A549 (cell line): ENCODE measurements at regions not wholly inside any gene's neighbourhood (a gene's known extent, or its start where the extent isn't known, plus 50 kb on each side); places are given as distances from the start of the nearest gene placed in this dataset.

Experiments used
- ATAC-seq, 2 experiments: fragments of 200-7000 bp in 1 of 2; fragments of >200 bp in 1 of 2; cut with Nextera tagmentation in 1 of 2; cut with Tn5 transposase in 1 of 2; 3 replicates each; pipeline versions ENCODE4 v1.8.0 to v1.9.1; 2018 to 2020; ENCODE audit warnings: mild to moderate bottlenecking in 1 of 2, moderate library complexity in 1 of 2
- CTCF ChIA-PET: fragments of 300-600 bp; sonication (Branson Sonifier 250); formaldehyde crosslinking; extraction: SDS; loops from one replicate; lab custom pipeline; 2021; ENCODE audit warnings: antibody characterized with exemption, inconsistent platforms; lab: Yijun Ruan, JAX
- POLR2A ChIA-PET: fragments of 350-600 bp; formaldehyde crosslinking; extraction: SDS; loops from one replicate; lab custom pipeline; 2021; ENCODE audit warnings: antibody characterized with exemption, inconsistent platforms; lab: Yijun Ruan, JAX
- DNase-seq, 2 experiments: peaks; one replicate each; pipeline versions ENCODE4 v3.0.0 to v3.0.0-alpha.2; 2011 to 2016; ENCODE audit warnings: low read depth in 1 of 2, low spot score in 1 of 2
- FAIRE-seq: peaks from 2 replicates; lab custom pipeline; 2011; peaks lifted over from hg19 to GRCh38; lab: Jason Lieb, UNC
- H3K27ac ChIP-seq, 2 experiments: fragments of >200 bp; sonication (Bioruptor Twin); formaldehyde crosslinking; 3 replicates each; pipeline ENCODE4 v1.5.1; 2016 to 2017
- H3K4me1 ChIP-seq: fragments of >200 bp; sonication (Bioruptor Twin); formaldehyde crosslinking; 3 replicates; pipeline ENCODE4 v1.6.1; 2016
- H3K4me2 ChIP-seq: fragments of >200 bp; sonication (Bioruptor Twin); formaldehyde crosslinking; 3 replicates; pipeline ENCODE4 v1.6.1; 2016
- H3K4me3 ChIP-seq: fragments of >200 bp; sonication (Bioruptor Twin); formaldehyde crosslinking; 3 replicates; pipeline ENCODE4 v1.5.1; 2016
- H3K9me3 ChIP-seq: fragments of >200 bp; sonication (Bioruptor Twin); formaldehyde crosslinking; 3 replicates; pipeline ENCODE4 v1.6.1; 2016
- ATOH8 ChIP-seq: fragments of 250-450 bp; sonication (Bioruptor Pico); IDR thresholded peaks from 2 replicates; pipeline ENCODE4 v1.5.0; 2020; ENCODE audit warnings: low read depth, mild to moderate bottlenecking, moderate library complexity
- BCL3 ChIP-seq: fragments of >200 bp; sonication (Bioruptor Twin); formaldehyde crosslinking; IDR thresholded peaks from 3 replicates; pipeline ENCODE4 v1.6.1; 2016
- BHLHE40 ChIP-seq: IDR thresholded peaks from 2 replicates; pipeline ENCODE4 v1.6.1; 2012; ENCODE audit warnings: low read depth, low read length, inconsistent platforms
- CBX8 ChIP-seq: fragments of 200-600 bp; sonication (generic); IDR thresholded peaks from 2 replicates; pipeline ENCODE4 v1.6.1; 2016
- CEBPB ChIP-seq, 2 experiments: fragments of >200 bp in 1 of 2; sonication (Bioruptor Twin) in 1 of 2; formaldehyde crosslinking in 1 of 2; IDR thresholded peaks; 2 replicates each; pipeline ENCODE4 v1.6.1; 2012 to 2016
- CHD2 ChIP-seq: fragments of 150-350 bp; IDR thresholded peaks from 2 replicates; pipeline ENCODE4 v1.6.1; 2014; ENCODE audit warnings: low read length; ENCODE audit not compliant: partially characterized antibody
- CHD4 ChIP-seq: fragments of 200-600 bp; sonication (generic); IDR thresholded peaks from 2 replicates; pipeline ENCODE4 v1.6.1; 2016; ENCODE audit warnings: antibody characterized with exemption, mild to moderate bottlenecking, borderline replicate concordance
- EHF ChIP-seq: fragments of 250-450 bp; sonication (Bioruptor Pico); IDR thresholded peaks from 2 replicates; pipeline ENCODE4 v1.5.0; 2020; ENCODE audit warnings: mild to moderate bottlenecking
- EHMT2 ChIP-seq: fragments of 200-600 bp; sonication (generic); IDR thresholded peaks from 2 replicates; pipeline ENCODE4 v1.6.1; 2016; ENCODE audit warnings: antibody characterized with exemption, low read depth, mild to moderate bottlenecking, moderate library complexity
- ELK1 ChIP-seq: fragments of 150-350 bp; IDR thresholded peaks from 2 replicates; pipeline ENCODE4 v1.6.1; 2014; ENCODE audit warnings: low read depth, mild to moderate bottlenecking, low read length
- ESRRA ChIP-seq: fragments of 150-350 bp; IDR thresholded peaks from 2 replicates; pipeline ENCODE4 v1.6.1; 2014; ENCODE audit warnings: mild to moderate bottlenecking, low read length, borderline replicate concordance
- FOSB ChIP-seq: fragments of 250-450 bp; sonication (Bioruptor Pico); IDR thresholded peaks from 2 replicates; pipeline ENCODE4 v1.5.0; 2020; ENCODE audit warnings: mild to moderate bottlenecking, moderate library complexity
- HMGXB4 ChIP-seq: fragments of 250-450 bp; sonication (Bioruptor Pico); IDR thresholded peaks from 2 replicates; pipeline ENCODE4 v1.5.0; 2021; ENCODE audit warnings: mild to moderate bottlenecking, moderate library complexity, borderline replicate concordance
- HOXA7 ChIP-seq: fragments of 250-450 bp; sonication (Bioruptor Pico); IDR thresholded peaks from 2 replicates; pipeline ENCODE4 v1.5.0; 2020; ENCODE audit warnings: mild to moderate bottlenecking, moderate library complexity
- HOXB5 ChIP-seq: fragments of 250-450 bp; sonication (Bioruptor Pico); IDR thresholded peaks from 2 replicates; pipeline ENCODE4 v1.5.0; 2020; ENCODE audit warnings: mild to moderate bottlenecking, moderate library complexity
- JUN ChIP-seq, 2 experiments: fragments of >200 bp; sonication (Bioruptor Twin); formaldehyde crosslinking; IDR thresholded peaks; 2 replicates in 1 of 2; 3 replicates in 1 of 2; pipeline ENCODE4 v1.6.1; 2016 to 2017
- JUNB ChIP-seq: fragments of >200 bp; sonication (Bioruptor Twin); formaldehyde crosslinking; IDR thresholded peaks from 2 replicates; pipeline ENCODE4 v1.6.1; 2016
- MAFK ChIP-seq: fragments of 450-650 bp; IDR thresholded peaks from 2 replicates; pipeline ENCODE4 v1.6.1; 2014; ENCODE audit not compliant: partially characterized antibody
- NPAS2 ChIP-seq: fragments of 250-450 bp; sonication (Bioruptor Pico); IDR thresholded peaks from 2 replicates; pipeline ENCODE4 v1.8.0; 2022; ENCODE audit warnings: mild to moderate bottlenecking, moderate library complexity, borderline replicate concordance
- PHF8 ChIP-seq: fragments of 200-600 bp; sonication (generic); IDR thresholded peaks from 2 replicates; pipeline ENCODE4 v1.6.1; 2016; ENCODE audit warnings: low read depth, mild to moderate bottlenecking, antibody characterized with exemption, moderate library complexity, borderline replicate concordance
- RCOR1 ChIP-seq: fragments of 150-350 bp; IDR thresholded peaks from 2 replicates; pipeline ENCODE4 v1.6.1; 2014; ENCODE audit warnings: antibody characterized with exemption, low read length, low read depth
- RNF2 ChIP-seq: fragments of 200-600 bp; sonication (generic); IDR thresholded peaks from 2 replicates; pipeline ENCODE4 v1.6.1; 2016; ENCODE audit warnings: low read depth, mild to moderate bottlenecking, antibody characterized with exemption, moderate library complexity, borderline replicate concordance
- SMC3 ChIP-seq: fragments of >200 bp; sonication (Bioruptor Twin); formaldehyde crosslinking; IDR thresholded peaks from 3 replicates; pipeline ENCODE4 v1.6.1; 2018; ENCODE audit warnings: inconsistent platforms
- SREBF2 ChIP-seq: fragments of 450-650 bp; IDR thresholded peaks from 2 replicates; pipeline ENCODE4 v1.6.1; 2014; ENCODE audit warnings: mild to moderate bottlenecking, moderate library complexity
- TFCP2L1 ChIP-seq: fragments of 250-450 bp; sonication (Bioruptor Pico); IDR thresholded peaks from 2 replicates; pipeline ENCODE4 v1.5.0; 2021; ENCODE audit warnings: mild to moderate bottlenecking
- USF2 ChIP-seq: fragments of 450-650 bp; IDR thresholded peaks from 2 replicates; pipeline ENCODE4 v1.6.1; 2014; ENCODE audit warnings: antibody characterized with exemption
- ZC3H11A ChIP-seq: fragments of 450-650 bp; IDR thresholded peaks from 2 replicates; pipeline ENCODE4 v1.6.1; 2014; ENCODE audit warnings: antibody characterized with exemption, mild to moderate bottlenecking
- ZNF302 ChIP-seq: fragments of 250-450 bp; sonication (Bioruptor Pico); IDR thresholded peaks from 2 replicates; pipeline ENCODE4 v1.9.0; 2021; ENCODE audit warnings: inconsistent platforms, mild to moderate bottlenecking, moderate library complexity
- WGBS: methylation state at CpG from one replicate; pipeline ENCODE4 v1.1.6; 2017; ENCODE audit errors: missing lambda C conversion rate; 5-methylcytosine and 5-hydroxymethylcytosine counted together

- TF ChIP-seq HOXB5 (CRISPR knock-in tag) (no peak), TFCP2L1 (no peak), ESRRA (no peak)
Measured at GRCh38 chr2:125424266-125424785, 1231.6 kb upstream of the GYPC start (continued).

- TF ChIP-seq MAFK (no peak), JUNB (no peak), FOSB (no peak), NPAS2 (CRISPR knock-in tag) (no peak), HMGXB4 (CRISPR knock-in tag) (no peak), ZNF302 (CRISPR knock-in tag) (no peak), CBX8 (no peak), JUN (IDR thresholded peaks at IDR 0.05) (no peak), ELK1 (no peak), EHMT2 (no peak), RNF2 (no peak), CHD4 (no peak)
- WGBS: 0% methylated on average over 1 of the region's 1 CpG
- FAIRE-seq: no peak
Measured at GRCh38 chr2:125427721-125428315, 1228.1 kb upstream of the GYPC start.

GRCh38 chr2:125444106-125444505 lies 1211.9 kb upstream of the GYPC start:
- CTCF ChIA-PET: no interaction called here
- H3K4me2 ChIP-seq: no peak overlapping the region
- H3K4me1 ChIP-seq: no peaks in the 10 kb centered on the region
- POLR2A ChIA-PET: no interaction called here
- H3K9me3 ChIP-seq: no peaks in the 10 kb centered on the region
- ATAC-seq: no peak
- no peak for TF ChIP-seq PHF8
- TF ChIP-seq SREBF2: no peak
- no peak for TF ChIP-seq RCOR1
- no peak for TF ChIP-seq CHD2
- TF ChIP-seq HOXA7: no peak
- TF ChIP-seq BHLHE40: no peak
- no peak for TF ChIP-seq CBX8
- TF ChIP-seq ELK1: no peak
- no peak for TF ChIP-seq USF2
- no peak for TF ChIP-seq JUNB
- TF ChIP-seq CEBPB (IDR thresholded peaks at IDR 0.05): no peak
- TF ChIP-seq ZNF302 (CRISPR knock-in tag): no peak
- no peak for TF ChIP-seq ZC3H11A
- TF ChIP-seq EHF (CRISPR knock-in tag): no peak
- no peak for TF ChIP-seq ATOH8 (CRISPR knock-in tag)
- no peak for TF ChIP-seq BCL3
- no peak for TF ChIP-seq SMC3
- no peak overlapping the region for H3K4me3 ChIP-seq
- FAIRE-seq: no peak
- no peak for DNase-seq
- no peak overlapping the region for H3K27ac ChIP-seq
- 16% methylated on average over 5 of the region's 5 CpGs for WGBS

More at GRCh38 chr2:125427721-125428315, 1228.1 kb upstream of the GYPC start:
- CTCF ChIA-PET: no interaction called here
- no peaks in the 10 kb centered on the region for H3K4me1 ChIP-seq
- H3K4me2 ChIP-seq: no peak overlapping the region
- H3K4me3 ChIP-seq: no peak overlapping the region
- POLR2A ChIA-PET: no interaction called here
- no peaks in the 10 kb centered on the region for H3K9me3 ChIP-seq
- no peak overlapping the region for H3K27ac ChIP-seq
- ATAC-seq (no peak), DNase-seq (no peak)
